T47D (cell line): ENCODE measurements at regions not wholly inside any gene's neighbourhood (a gene's known extent, or its start where the extent isn't known, plus 50 kb on each side); places are given as distances from the start of the nearest gene placed in this dataset.

Source experiments
- DNase-seq, 2 experiments: peaks; one replicate each; pipeline versions ENCODE4 v3.0.0 to v3.0.0-alpha.2; 2011 to 2012; ENCODE audit warnings: low read depth in 1 of 2, low spot score in 1 of 2
- JUND ChIP-seq: IDR thresholded peaks from 2 replicates; pipeline ENCODE4 v1.6.1; 2012; ENCODE audit warnings: low read depth
- in situ Hi-C: cut with HindIII; loops from 2 replicates; pipeline ENCODE4 v1.10.0; 2016; ENCODE audit warnings: low sequenced_read_pairs, low pct_unique_long_range_greater_than_20kb

DNA sequence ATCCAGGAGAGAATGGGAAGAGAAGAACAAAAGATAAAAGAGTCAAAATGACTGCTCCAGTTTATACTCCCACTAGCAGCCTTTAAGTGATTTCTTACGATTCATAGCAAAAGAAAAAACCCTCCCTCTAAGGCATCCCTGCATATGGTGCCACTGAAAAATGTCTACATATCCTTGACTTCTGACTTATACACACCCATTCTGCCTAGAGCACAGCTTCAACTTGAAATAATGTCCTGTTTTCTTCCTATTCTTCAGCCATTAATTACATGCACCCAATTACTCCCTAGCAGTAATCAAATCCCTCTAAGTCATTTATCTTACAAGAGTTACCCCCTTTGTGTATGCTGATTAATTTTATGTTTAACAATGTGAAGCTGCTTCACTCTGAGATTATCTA lies 393.5 kb downstream of the HTR7 start:
- no peak for DNase-seq
- in situ Hi-C loops, result no loop called here
- TF ChIP-seq JUND, result no peak

DNA sequence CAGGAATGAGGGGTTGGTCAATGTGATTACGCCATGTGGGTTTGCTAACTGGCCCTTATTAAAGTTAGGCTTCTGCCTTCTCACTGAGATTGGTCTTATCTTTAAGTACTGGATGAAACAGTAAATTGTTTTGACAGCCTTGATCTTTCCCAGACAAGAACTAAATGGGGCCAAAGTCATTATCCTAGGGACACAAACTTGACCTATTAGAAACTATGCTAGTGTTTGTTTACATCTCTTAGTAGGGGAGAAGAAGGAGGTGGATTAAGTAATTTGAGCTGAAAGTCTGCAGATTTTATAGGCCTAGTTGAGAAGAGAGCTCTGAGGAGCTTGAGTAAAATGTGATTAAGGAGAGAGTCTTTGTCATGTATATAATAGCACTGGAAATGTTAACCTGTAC lies 386.9 kb downstream of the HTR7 start:
- DNase-seq, result no peak
- in situ Hi-C loops, result no loop called here
- no peak for TF ChIP-seq JUND

DNA sequence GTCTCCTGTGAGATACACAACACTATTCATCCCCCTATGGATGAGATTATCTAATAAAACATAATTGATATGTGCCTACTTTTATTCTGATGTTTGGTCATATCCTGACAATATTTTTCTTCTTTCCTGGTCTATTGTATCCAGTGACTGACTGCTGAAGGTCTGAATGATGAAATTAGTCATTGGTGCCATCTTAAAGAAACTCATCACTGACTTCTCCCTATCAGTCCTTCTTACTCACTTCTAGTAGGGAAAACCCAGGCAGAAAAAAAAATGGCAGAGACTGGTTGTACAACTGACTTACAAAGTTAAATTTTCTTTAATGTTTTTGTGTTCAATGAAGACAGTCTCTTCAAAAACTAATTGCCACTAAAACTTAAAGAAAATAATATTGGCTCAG lies 377.4 kb downstream of the HTR7 start:
- no peak for DNase-seq
- no peak for TF ChIP-seq JUND
- in situ Hi-C loops, result no loop called here

DNA sequence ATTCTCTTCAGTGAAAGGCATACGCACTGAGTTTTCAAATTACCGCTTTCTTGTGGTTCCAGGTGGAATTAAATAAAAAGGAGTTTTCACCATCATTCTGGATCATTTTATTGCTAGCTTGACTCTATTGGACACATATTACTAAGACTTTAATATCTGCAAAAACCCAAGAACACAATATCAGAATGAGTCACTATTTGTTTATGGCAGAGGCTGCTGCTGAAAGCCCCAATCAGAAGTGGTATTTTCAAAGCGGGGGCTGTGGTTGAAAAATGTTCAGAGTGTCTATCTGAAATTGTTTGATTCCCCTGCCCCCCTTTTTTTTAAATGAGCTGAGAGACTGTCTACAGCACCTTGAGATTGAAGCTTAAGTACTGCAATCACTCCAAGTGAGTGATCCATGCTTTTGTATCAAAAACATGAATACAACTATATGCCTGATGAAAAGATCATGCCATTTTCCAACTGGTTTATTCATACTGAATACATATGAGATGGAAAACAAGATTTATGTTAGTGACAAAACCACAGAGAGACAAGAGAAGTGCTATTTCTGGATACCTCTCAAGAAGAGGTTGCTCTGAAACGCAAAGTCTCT lies 376.4 kb downstream of the HTR7 start:
- TF ChIP-seq JUND, result no peak
- in situ Hi-C loops, result no loop called here
- DNase-seq, result no peak

DNA sequence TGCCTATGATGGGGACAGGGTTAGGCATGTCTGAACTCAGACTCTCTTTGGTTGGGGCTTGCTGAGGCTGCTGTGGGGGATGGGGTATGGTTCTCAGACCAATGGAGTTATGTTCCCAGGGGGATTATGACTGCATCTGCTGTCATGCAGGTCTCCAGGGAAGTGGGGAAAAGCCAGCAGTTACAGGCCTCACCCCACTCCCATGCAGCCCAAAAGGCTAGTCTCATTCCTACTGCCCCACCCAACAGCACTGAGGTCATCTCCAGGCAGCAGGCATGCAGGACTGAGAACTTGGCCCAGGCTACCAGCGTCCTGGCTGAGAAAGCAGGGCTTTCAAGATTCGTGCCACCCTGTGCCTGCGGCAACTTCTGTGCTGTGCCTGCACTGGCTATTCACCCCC lies 373.3 kb downstream of the HTR7 start:
- TF ChIP-seq JUND, result no peak
- DNase-seq, result no peak
- in situ Hi-C loops, result no loop called here

DNA sequence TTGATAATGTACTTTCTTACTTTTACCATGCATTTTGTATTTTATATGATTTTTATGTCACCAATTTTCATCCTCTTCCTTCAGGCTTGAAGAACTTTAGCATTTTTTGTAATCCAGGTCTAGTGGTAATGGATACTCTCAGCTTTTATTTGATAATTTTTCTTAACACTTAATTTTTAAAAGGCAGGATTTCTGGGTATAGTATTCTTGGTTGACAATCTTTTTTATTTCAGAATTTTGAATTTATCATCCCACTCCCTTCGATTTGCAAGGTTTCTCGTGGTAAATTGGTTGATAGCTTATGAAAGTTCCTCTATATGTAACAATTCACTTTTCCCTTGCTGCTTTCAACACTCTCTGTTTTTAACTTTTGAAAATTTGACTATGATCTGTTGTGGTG lies 363.7 kb downstream of the HTR7 start:
- DNase-seq, result no peak
- in situ Hi-C loops, result no loop called here
- no peak for TF ChIP-seq JUND

DNA sequence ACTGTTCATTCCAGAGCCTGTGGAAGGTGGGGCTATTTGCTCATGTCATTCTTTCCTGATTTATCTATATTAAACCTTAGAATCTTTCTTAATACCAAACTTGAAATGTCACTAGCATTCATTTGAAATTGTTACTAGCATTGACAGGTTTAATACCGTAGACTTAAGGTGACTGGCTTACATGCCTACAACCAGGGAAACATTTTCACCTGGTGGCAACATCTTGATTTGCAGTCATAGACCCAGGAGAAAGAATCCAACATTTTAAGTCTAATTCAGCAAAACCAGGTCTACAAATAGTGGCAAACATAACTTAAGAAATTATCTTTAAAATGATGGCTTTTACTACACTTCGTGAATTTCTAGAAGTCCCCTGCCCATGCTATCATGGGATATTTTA lies 353.7 kb downstream of the HTR7 start:
- no peak for DNase-seq
- in situ Hi-C loops, result no loop called here
- TF ChIP-seq JUND, result no peak

DNA sequence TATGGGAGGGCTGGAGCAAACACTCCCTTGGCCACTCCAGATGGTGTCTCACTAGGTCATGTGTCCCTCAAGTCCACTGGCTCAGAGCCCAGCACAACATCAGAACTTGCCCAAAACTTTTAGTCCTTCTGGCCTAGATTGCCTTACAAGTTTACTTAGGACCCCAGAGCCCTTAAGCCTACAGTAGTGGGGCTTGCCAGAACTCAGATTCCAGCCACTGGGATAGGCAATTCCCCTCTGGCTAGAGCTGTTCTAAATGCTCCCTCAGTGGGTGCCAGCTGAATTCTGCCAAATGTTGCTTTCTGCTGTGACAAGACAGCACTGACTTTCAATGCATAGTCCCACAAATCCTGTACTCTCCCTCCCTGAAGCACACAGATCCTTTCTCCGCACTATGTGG lies 331.1 kb downstream of the HTR7 start:
- no peak for TF ChIP-seq JUND
- in situ Hi-C loops, result no loop called here
- no peak for DNase-seq

DNA sequence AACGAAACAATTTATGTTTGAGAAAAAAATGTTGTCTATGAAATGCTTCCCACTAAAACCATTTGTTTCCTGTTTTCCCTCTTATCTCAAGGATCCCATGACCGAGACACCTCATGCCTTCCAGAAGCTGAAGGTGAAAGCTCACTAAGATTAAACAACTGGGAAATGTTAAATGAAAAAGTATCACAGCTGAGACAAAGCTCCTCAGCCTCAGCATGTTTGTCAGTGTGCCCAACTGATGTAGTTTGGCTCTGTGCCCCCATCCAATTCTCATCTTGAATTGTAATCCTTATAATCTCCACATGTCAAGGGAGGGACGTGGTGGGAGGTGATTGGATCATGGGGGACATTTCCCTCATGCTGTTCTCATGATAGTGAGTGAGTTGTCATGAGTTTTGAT lies 327.3 kb downstream of the HTR7 start:
- TF ChIP-seq JUND, result no peak
- in situ Hi-C loops, result no loop called here
- no peak for DNase-seq

DNA sequence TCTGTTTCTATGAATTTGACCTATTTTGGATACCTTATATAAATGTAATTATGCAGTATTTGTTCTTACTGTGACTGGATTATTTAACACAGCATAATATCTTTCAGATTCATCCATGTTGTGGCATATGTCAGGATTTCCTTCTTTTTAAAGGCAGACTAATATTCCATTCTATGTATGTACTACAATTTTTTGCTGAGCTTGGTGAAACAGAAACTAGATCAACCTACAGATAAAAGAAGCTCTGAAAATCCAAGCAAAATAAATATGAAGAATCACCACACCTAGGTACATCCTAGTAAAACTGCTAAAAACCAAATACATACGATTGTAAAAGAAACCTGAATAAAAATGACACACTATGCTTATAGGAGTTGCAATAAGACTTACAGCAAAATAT lies 300.5 kb downstream of the HTR7 start:
- in situ Hi-C loops, result no loop called here
- DNase-seq, result no peak
- TF ChIP-seq JUND, result no peak

DNA sequence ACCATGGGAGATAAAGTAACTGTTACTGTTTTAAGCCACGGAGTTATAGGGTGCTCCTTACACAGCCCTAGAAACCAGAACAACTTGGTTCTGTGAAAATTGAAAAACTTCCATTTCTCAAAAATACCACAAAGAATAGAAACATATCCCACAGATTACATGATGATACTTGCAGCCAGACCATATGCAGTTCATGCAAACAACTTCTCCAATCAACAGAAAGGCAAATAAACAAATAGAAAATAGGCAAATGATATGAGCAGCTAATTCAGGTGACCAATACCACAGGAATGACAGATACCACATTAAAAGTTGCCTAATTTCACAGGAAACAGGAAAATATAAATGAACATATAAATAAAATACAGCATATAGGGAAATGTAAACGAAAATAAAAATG lies 297.5 kb downstream of the HTR7 start:
- TF ChIP-seq JUND, result no peak
- in situ Hi-C loops, result no loop called here
- DNase-seq, result no peak

DNA sequence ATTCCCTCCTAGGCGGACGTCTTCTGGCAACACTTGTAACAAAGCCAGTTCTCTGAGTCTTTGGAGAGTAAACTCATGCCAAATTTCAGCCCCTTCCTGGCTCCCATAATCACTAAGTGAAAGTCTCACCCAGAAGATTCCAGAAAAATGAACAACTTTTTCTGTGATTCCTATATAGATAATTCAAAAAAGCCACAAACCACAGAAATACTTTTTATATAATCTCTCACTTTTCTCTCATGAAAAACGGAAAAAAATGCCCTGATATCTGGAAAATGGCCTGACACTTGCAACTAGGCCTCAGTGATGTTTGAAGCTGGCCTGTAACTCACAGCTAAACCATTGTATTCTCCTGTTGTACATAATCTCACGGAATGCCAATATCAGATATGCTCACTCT lies 296.2 kb downstream of the HTR7 start:
- no peak for DNase-seq
- in situ Hi-C loops, result no loop called here
- no peak for TF ChIP-seq JUND

DNA sequence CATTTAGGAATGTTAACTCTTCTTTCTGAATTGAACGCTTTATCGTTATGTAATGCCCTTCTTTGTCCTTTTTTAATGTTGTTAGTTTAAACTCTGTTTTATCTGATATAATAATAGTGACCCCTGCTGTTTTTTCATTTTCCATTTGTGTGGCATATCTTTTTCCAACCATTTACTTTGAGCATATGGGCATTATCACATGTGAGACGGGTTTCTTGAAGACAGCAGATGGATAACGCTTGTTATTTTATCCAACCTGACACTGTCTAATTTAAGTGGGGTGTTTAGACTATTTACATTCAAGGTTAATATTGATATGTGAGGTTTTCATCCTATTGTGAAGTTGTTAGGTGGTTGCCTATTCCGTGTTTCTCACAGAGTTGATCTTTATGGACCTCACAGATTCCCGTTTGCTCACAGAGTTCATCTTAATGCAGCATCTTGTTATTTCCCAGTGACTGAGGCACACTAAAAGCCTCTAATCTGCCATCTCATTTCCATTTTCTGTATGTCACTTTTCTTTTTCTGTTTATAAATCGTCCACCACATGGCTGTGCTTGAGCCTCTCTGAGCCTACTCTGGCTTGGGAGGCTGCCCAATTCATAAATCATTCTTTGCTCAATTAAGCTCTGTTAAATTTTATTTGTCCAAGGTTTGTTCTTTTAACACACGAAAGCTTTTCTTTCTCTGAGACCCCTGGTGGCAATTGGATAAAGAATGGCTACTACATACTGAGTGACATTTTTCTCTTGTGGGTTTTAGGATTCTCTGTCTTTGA lies 286.2 kb downstream of the HTR7 start:
- in situ Hi-C loops, result no loop called here
- TF ChIP-seq JUND, result no peak

DNA sequence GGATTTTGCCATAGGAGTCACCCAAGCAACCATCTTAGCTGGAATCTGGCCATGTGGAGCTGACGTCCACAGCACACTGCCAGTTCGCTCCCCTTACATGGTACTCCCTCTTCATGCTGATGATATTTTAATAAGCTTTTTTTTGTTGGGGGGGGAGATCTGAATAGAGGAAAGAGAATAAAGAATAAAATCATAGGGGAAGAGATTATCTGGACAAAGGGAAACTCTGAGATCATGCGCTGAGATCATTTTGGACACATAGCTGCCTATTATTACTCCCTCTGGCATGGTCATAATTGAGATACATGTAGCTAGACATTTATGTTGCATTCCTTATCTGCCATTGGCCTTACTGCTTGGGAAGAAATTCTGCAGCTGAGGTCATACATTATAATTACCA lies 282.7 kb downstream of the HTR7 start:
- in situ Hi-C loops, result no loop called here
- no peak for TF ChIP-seq JUND
- DNase-seq, result no peak

More for the DNA sequence above, 286.2 kb downstream of the HTR7 start:
- no peak for DNase-seq
